ENCODE measurements at regions not wholly inside any gene's neighbourhood (a gene's known extent, or its start where the extent isn't known, plus 50 kb on each side); places are given as distances from the start of the nearest gene placed in this dataset.

DNA sequence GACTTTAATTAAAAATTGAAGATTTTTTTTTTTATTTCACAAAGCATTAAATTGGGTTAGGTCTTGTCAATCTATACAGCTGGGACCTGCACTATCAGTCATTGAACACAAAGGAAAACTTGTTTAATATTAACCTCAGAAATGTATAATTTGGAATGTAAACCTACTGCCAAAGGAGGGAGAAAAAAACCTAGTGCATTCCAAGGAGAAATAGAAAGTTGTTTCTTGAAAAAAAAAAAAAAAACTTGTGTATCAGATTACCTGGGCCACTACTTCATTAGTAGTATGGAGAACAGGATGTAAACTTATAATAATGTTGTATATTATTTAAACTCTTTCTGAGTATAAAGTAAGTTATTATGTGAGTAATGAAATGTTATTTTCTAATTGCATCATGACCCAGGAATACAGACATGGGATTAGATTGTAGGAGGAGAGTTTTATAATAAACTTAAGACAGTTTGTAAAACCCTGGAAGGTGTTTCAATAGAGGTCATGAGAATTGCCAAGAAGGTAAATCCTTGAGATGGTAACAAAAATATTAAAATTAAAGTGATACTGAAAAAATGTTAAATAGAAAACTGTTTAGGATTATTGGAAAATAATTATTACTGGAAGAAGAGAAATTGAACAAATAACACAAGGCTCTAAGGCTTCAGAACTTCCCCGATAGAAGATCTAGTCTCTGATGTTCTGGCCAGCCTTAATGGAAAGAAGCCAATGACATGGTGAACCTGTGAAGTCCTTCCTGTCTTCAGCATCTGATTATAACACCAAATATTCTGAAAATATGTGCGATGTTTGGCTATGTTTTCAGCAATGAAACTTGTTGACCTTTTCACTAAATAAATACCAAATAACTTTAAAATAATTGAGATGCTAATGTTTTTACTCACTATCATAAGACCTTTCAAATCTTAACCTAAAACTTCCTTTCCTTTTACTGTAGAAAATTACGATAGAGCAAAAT is 412.8 kb upstream of the LYPLAL1 start:
- no peaks in the 10 kb centered on the region for H3K9me3 ChIP-seq (ENCODE audit: control insufficient read depth, insufficient read depth, low read length)
- no peak overlapping the region for H3K27ac ChIP-seq (ENCODE audit: low read length)
- H3K36me3 ChIP-seq (ENCODE audit: control insufficient read depth, insufficient read depth, low read length), result no peaks in the 10 kb centered on the region
- DNase-seq (ENCODE audit: low read depth, low spot score), result no peak
- H3K4me1 ChIP-seq (ENCODE audit: control insufficient read depth, insufficient read depth, low read length), result no peaks in the 10 kb centered on the region
- 100% methylated on average over 1 of the region's 3 CpGs for WGBS (ENCODE audit: insufficient coverage, insufficient read length)
- no peak overlapping the region for H3K4me3 ChIP-seq (ENCODE audit: low read length)
- H3K27me3 ChIP-seq (ENCODE audit: control insufficient read depth, insufficient read depth, low read length), result no peaks in the 10 kb centered on the region

DNA sequence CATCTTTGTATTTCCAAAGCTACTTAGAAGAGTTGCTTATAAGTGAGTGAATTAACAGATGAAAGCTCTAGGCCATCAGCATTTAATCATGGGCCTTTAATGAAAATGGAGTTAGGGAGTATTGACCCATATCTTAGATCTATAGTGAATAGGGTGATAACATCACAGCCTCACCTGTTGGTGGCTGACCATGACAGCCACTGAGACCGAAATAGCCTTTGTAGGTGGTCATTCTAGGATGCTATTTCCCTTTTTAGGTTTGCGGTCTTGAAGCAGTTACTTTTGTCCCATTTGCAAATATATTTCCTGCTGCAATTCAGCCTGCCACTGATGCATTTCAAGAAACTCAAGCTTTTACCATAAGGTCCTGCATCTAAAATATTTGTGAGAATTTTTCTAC is 410.1 kb upstream of the LYPLAL1 start:
- DNase-seq (ENCODE audit: low read depth, low spot score), result no peak
- Histone ChIP-seq H3K4me1 (ENCODE audit: control insufficient read depth, insufficient read depth, low read length) (no peaks in the 10 kb centered on the region), H3K27ac (ENCODE audit: low read length) (no peak overlapping the region), H3K36me3 (ENCODE audit: control insufficient read depth, insufficient read depth, low read length) (no peaks in the 10 kb centered on the region), H3K9me3 (ENCODE audit: control insufficient read depth, insufficient read depth, low read length) (no peaks in the 10 kb centered on the region), H3K4me3 (ENCODE audit: low read length) (no peak overlapping the region), H3K27me3 (ENCODE audit: control insufficient read depth, insufficient read depth, low read length) (no peaks in the 10 kb centered on the region)
- WGBS (ENCODE audit: insufficient coverage, insufficient read length), result no CpG with 5 or more reads among the region's 2 CpGs

GRCh38 chr1:218765753-218766152 is 407.9 kb upstream of the LYPLAL1 start:
- Histone ChIP-seq H3K4me3 (ENCODE audit: low read length) (no peak overlapping the region), H3K27me3 (ENCODE audit: control insufficient read depth, insufficient read depth, low read length) (no peaks in the 10 kb centered on the region), H3K9me3 (ENCODE audit: control insufficient read depth, insufficient read depth, low read length) (no peaks in the 10 kb centered on the region), H3K36me3 (ENCODE audit: control insufficient read depth, insufficient read depth, low read length) (no peaks in the 10 kb centered on the region), H3K4me1 (ENCODE audit: control insufficient read depth, insufficient read depth, low read length) (no peaks in the 10 kb centered on the region), H3K27ac (ENCODE audit: low read length) (no peak overlapping the region)
- no peak for DNase-seq (ENCODE audit: low read depth, low spot score)
- WGBS (ENCODE audit: insufficient coverage, insufficient read length), result no CpG with 5 or more reads among the region's 5 CpGs

- Histone ChIP-seq H3K4me3 (ENCODE audit: low read length) (no peak overlapping the region), H3K36me3 (ENCODE audit: control insufficient read depth, insufficient read depth, low read length) (no peaks in the 10 kb centered on the region), H3K27me3 (ENCODE audit: control insufficient read depth, insufficient read depth, low read length) (no peaks in the 10 kb centered on the region), H3K27ac (ENCODE audit: low read length) (no peak overlapping the region), H3K4me1 (ENCODE audit: control insufficient read depth, insufficient read depth, low read length) (no peaks in the 10 kb centered on the region), H3K9me3 (ENCODE audit: control insufficient read depth, insufficient read depth, low read length) (no peaks in the 10 kb centered on the region)
- no CpG with 5 or more reads among the region's 3 CpGs for WGBS (ENCODE audit: insufficient coverage, insufficient read length)
- no peak for DNase-seq (ENCODE audit: low read depth, low spot score)
Observed at GRCh38 chr1:218771931-218772330, 401.7 kb upstream of the LYPLAL1 start.

DNA sequence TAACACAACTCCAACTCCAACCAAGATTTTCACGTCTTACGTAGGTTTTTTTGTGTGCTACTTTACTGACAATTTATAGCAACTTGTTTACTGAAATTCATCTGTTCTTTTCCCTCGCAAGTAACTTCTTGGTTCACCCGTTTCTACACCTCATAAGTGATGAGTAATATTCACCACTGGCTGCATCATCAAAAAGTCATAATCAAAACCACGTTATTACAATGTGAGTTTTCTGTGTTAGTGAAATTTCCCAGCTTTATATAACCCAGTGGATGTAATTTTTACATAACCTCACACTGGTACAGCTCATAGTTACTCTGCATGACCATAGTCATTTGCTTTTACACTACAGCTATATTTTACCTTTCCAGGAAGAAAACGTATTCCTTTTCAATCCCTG is 401.1 kb upstream of the LYPLAL1 start:
- Histone ChIP-seq H3K9me3 (ENCODE audit: control insufficient read depth, insufficient read depth, low read length) (no peaks in the 10 kb centered on the region), H3K36me3 (ENCODE audit: control insufficient read depth, insufficient read depth, low read length) (no peaks in the 10 kb centered on the region), H3K4me1 (ENCODE audit: control insufficient read depth, insufficient read depth, low read length) (no peaks in the 10 kb centered on the region), H3K4me3 (ENCODE audit: low read length) (no peak overlapping the region), H3K27ac (ENCODE audit: low read length) (no peak overlapping the region), H3K27me3 (ENCODE audit: control insufficient read depth, insufficient read depth, low read length) (no peaks in the 10 kb centered on the region)
- DNase-seq (ENCODE audit: low read depth, low spot score), result no peak
- WGBS (ENCODE audit: insufficient coverage, insufficient read length), result no CpG with 5 or more reads among the region's 6 CpGs

DNA sequence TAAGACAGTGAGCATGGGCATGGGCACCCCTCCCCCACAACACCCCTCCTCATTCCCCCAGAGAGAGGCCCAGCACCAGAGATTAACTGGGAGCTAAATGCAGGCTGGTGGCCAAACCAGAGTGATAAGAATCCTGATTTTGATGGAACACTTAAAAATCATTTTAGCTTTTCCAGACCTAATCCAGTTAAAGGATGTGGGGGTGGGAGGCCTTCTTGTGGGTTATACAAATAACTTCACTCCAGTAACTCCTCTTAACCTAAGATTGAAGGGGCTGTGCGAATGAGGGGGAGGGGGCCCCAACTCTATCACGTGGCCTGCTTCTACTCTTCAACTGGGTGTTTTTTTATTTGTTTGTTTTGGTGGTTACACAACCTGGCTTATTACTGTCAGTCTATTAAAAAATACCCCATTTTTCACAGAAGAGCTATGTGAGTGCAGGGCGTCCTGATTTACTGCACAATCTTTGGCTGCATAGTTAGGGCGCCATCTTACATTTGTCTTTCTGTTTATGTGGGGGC is 398.1 kb upstream of the LYPLAL1 start:
- DNase-seq (ENCODE audit: low read depth, low spot score), result no peak
- no peaks in the 10 kb centered on the region for H3K27me3 ChIP-seq (ENCODE audit: control insufficient read depth, insufficient read depth, low read length)
- no peak overlapping the region for H3K4me3 ChIP-seq (ENCODE audit: low read length)
- no peaks in the 10 kb centered on the region for H3K9me3 ChIP-seq (ENCODE audit: control insufficient read depth, insufficient read depth, low read length)
- no CpG with 5 or more reads among the region's 4 CpGs for WGBS (ENCODE audit: insufficient coverage, insufficient read length)
- no peaks in the 10 kb centered on the region for H3K36me3 ChIP-seq (ENCODE audit: control insufficient read depth, insufficient read depth, low read length)
- H3K27ac ChIP-seq (ENCODE audit: low read length), result no peak overlapping the region
- H3K4me1 ChIP-seq (ENCODE audit: control insufficient read depth, insufficient read depth, low read length), result no peaks in the 10 kb centered on the region

- Histone ChIP-seq H3K36me3 (ENCODE audit: control insufficient read depth, insufficient read depth, low read length) (no peaks in the 10 kb centered on the region), H3K4me1 (ENCODE audit: control insufficient read depth, insufficient read depth, low read length) (no peaks in the 10 kb centered on the region), H3K9me3 (ENCODE audit: control insufficient read depth, insufficient read depth, low read length) (no peaks in the 10 kb centered on the region), H3K27ac (ENCODE audit: low read length) (no peak overlapping the region), H3K4me3 (ENCODE audit: low read length) (no peak overlapping the region), H3K27me3 (ENCODE audit: control insufficient read depth, insufficient read depth, low read length) (no peaks in the 10 kb centered on the region)
- whole genome bisulfite sequencing (ENCODE audit: insufficient coverage, insufficient read length), result no CpG with 5 or more reads among the region's 4 CpGs
- DNase-seq (ENCODE audit: low read depth, low spot score), result no peak
Observed at GRCh38 chr1:218778257-218779126, 395.2 kb upstream of the LYPLAL1 start.

- no peak overlapping the region for H3K4me3 ChIP-seq (ENCODE audit: low read length)
- H3K27ac ChIP-seq (ENCODE audit: low read length), result no peak overlapping the region
- no peak for DNase-seq (ENCODE audit: low read depth, low spot score)
- H3K4me1 ChIP-seq (ENCODE audit: control insufficient read depth, insufficient read depth, low read length), result no peaks in the 10 kb centered on the region
- no peaks in the 10 kb centered on the region for H3K27me3 ChIP-seq (ENCODE audit: control insufficient read depth, insufficient read depth, low read length)
- no peaks in the 10 kb centered on the region for H3K9me3 ChIP-seq (ENCODE audit: control insufficient read depth, insufficient read depth, low read length)
- no CpG with 5 or more reads among the region's 4 CpGs for WGBS (ENCODE audit: insufficient coverage, insufficient read length)
- no peaks in the 10 kb centered on the region for H3K36me3 ChIP-seq (ENCODE audit: control insufficient read depth, insufficient read depth, low read length)
Observed at GRCh38 chr1:218779341-218780100, 394.2 kb upstream of the LYPLAL1 start.

GRCh38 chr1:218783131-218783530 is 390.5 kb upstream of the LYPLAL1 start:
- no peak overlapping the region for H3K27ac ChIP-seq (ENCODE audit: low read length)
- no peaks in the 10 kb centered on the region for H3K27me3 ChIP-seq (ENCODE audit: control insufficient read depth, insufficient read depth, low read length)
- no peak for DNase-seq (ENCODE audit: low read depth, low spot score)
- H3K4me1 ChIP-seq (ENCODE audit: control insufficient read depth, insufficient read depth, low read length), result no peaks in the 10 kb centered on the region
- WGBS (ENCODE audit: insufficient coverage, insufficient read length), result no CpG with 5 or more reads among the region's 3 CpGs
- H3K4me3 ChIP-seq (ENCODE audit: low read length), result no peak overlapping the region
- H3K9me3 ChIP-seq (ENCODE audit: control insufficient read depth, insufficient read depth, low read length), result no peaks in the 10 kb centered on the region
- no peaks in the 10 kb centered on the region for H3K36me3 ChIP-seq (ENCODE audit: control insufficient read depth, insufficient read depth, low read length)

- DNase-seq (ENCODE audit: low read depth, low spot score), result no peak
- WGBS (ENCODE audit: insufficient coverage, insufficient read length), result no CpG with 5 or more reads among the region's 3 CpGs
- H3K4me3 ChIP-seq (ENCODE audit: low read length), result no peak overlapping the region
- H3K36me3 ChIP-seq (ENCODE audit: control insufficient read depth, insufficient read depth, low read length), result no peaks in the 10 kb centered on the region
- H3K27ac ChIP-seq (ENCODE audit: low read length), result no peak overlapping the region
- H3K9me3 ChIP-seq (ENCODE audit: control insufficient read depth, insufficient read depth, low read length), result no peaks in the 10 kb centered on the region
- H3K4me1 ChIP-seq (ENCODE audit: control insufficient read depth, insufficient read depth, low read length), result no peaks in the 10 kb centered on the region
- H3K27me3 ChIP-seq (ENCODE audit: control insufficient read depth, insufficient read depth, low read length), result no peaks in the 10 kb centered on the region
Observed at GRCh38 chr1:218783916-218784315, 389.8 kb upstream of the LYPLAL1 start.

Measured in iPS DF 6.9 (cell line).